Fibroblast of the conjunctiva (primary cell): ENCODE measurements at regions not wholly inside any gene's neighbourhood (a gene's known extent, or its start where the extent isn't known, plus 50 kb on each side); places are given as distances from the start of the nearest gene placed in this dataset.
"Not testable (repeated sequence)": the region's sequence is repeated elsewhere in the genome, so short reads cannot be mapped to it uniquely, and the experiment has no call there.

ENCODE experiments used
- DNase-seq: peaks from one replicate; pipeline ENCODE4 v3.0.0-alpha.2; 2010; ENCODE audit warnings: low read depth

GRCh38 chr1:222416001-222416791, 131.7 kb downstream of the HHIPL2 start:
- no peak for DNase-seq

DNA sequence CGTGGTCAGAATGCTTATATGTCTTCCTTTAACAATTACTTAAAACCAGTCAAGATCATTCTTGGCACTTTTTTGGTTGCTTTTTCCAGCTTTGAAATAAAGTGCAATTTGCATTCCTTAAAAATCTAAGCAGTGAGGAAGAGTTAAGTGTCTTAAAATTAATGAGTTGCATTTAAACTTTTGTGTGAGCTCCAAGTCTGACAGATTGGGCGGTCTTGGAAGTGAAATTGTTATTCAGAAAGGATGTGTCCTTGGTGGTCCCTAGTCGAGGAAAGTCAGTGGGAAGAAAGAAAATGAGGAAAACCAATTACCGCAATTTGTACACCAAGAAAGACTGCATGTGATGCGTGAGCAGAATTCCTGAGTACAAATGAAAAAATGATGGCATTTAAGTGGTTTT, 132.5 kb downstream of the HHIPL2 start:
- DNase-seq, result no peak

- DNase-seq, result no peak
Observed at GRCh38 chr1:222413991-222414549, 133.8 kb downstream of the HHIPL2 start.

DNA sequence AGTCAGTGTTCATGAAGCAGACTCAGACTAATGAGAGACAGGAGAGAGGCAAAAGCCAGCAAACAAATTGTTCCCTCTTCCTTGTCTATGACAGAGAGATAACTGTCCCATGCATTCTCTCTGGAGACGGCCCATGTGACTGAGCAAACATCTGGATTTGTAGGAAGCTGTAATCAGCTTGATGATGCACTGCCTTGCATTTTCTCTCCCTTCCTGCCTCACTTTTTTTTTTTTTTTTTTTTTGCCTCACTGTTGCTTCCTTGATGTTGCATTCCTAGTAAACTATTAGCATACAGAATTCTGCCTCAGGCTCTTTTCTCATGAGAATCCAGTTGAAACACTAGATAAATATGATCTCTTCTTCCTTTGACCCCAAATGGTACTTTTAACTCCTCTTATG, 134.5 kb downstream of the HHIPL2 start:
- DNase-seq, result no peak

- DNase-seq, result no peak
Observed at GRCh38 chr1:222404710-222405109, 143.2 kb downstream of the HHIPL2 start.

DNA sequence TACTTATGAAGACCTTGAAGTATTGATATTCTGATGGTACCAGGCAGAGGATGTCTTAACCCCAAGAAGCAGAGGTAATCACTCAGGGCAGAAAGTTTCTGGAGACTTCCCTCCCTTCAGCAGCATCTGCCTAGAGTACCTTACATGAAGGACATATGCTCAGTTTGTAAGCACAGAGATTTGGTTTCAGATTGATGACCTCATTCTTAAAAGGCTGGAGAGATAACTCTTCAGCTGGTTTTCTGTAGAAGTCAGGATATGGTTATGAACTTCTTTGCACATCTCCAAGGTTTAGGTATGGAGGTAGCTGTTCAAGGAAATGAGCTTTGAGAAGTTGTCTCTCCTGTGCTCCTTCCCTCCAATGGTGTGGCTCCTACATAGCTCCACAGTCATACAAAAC, 148.7 kb downstream of the HHIPL2 start:
- no peak for DNase-seq

DNA sequence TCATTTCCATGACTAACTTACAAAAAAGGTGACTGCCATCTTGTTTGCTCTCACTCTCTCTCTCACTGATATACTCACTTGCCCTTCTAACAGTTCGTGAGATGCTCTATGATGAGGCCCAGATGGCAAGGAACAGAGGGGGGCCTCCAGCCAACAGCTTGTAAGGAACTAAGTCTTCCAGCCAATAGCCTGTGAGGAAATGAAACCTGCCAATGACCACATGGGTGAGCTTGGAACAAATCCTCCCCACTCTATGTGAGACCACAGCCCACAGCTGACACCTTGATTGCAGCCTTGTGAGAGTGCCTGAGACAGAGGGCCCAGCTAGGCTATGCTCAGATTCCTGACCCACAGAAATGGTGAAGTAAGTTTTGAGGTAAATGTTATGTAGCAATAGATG, 153.7 kb downstream of the HHIPL2 start:
- no peak for DNase-seq

DNA sequence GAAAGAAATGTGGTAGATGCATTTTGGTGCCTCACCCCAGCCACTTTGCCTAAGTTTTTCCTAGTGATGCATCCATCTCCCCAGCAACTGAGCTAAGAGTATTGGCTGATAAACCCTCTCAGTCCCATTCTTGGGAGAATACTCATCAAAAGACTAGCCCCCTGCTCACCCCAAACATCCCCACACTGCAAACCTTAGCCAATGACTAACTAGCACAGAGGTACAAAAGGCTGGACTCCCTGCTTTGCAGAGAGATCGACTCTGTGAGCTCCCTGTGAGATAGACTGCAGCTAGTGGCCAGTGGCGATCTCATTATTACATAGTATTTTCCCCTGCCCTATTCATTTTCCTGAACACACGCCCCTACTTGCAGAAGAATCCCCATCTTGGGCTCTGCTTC, 155.3 kb downstream of the HHIPL2 start:
- DNase-seq, result no peak

DNA sequence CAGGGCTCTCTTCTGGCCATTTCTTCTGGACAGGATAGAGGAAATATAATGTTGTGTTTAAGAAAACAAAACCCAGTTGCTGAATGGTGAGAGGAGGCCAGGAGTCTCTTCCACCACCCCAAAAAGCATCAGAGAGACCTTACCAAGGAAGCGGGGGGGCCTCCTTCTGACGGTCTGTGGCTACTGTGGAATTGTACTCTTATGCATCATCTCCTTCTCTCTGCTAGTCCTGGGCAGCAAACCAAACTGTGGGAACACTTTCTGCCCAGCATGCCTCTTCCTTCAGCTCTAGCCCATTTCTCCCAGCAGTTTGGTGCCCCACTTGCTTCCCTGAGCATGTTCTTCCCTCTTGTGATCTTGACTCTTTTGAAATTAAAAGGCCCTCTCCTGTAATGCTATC, 157.7 kb downstream of the HHIPL2 start:
- DNase-seq, result no peak

DNA sequence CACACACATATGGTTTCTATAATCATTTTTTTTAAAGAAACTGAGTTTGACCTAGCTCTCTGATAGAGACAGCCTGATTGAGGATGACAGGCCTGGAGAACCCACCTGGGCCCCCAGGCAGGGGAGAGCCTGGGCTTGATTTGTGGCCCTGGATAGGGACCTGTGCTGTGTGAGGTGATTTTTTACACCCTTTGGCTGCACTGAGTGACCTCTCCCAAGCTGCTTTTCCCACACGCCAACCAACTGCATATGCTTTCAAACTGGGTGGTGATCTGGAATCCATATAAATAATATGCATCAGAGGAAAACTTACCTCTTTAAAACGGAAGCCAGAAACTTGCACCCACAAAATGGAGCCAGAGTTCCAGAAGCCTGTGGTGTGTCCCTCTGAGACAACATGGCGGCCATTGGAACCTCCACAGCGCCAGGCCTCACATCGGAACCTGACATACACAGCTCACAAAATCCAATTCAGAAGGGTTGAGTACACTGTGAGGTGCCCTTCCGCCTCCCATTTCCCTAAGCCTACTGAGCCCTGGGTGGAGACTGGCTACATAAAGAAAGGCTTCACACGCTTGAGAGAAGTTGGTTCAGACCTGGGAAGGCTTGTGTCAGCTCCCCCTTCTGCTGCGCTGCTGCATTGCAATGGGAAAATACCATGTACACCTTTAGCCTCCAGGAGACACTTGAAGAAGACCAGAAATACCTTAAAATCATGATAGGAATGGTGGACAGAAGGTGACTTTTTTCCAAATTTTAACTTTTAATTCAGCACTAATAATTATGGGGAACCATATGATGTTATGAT, 160.7 kb downstream of the HHIPL2 start:
- DNase-seq, result no peak

- DNase-seq, result no peak
Observed at GRCh38 chr1:222385955-222386354, 161.9 kb downstream of the HHIPL2 start.

DNA sequence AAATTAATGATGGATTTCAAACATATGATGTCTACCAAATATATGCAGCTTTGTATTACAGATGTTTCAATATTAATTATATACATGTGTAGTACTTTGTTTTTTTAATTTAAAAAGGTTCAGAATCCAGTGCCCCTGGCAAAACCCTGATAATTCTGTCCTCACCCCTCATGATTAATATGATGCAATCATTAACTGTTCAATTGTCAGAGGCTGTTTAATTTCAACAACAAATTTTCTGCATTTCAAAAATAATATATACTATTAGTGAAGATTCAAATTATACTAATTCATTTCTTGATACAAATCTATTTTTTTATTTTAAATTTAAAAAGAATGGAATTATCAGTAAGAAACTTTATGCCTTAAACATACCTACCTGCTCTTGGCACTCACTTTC, 162.6 kb downstream of the HHIPL2 start:
- no peak for DNase-seq

DNA sequence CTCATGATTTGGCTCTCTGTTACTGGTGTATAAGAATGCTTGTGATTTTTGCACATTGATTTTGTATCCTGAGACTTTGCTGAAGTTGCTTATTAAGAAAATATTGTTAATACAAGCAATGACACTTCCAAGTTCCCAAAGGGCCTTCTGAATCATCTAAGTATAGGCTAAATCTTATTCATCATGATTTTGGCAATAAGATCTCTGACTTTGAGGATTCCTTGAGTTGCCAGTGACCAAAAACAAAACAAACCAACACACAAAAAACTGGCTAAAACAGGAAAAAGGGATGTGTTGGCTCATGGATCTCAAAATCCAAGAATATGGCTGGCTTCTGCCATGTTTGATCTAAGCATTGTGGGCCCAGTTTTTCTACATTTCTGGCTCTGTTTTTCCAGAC, 163.4 kb downstream of the HHIPL2 start:
- DNase-seq, result no peak

DNA sequence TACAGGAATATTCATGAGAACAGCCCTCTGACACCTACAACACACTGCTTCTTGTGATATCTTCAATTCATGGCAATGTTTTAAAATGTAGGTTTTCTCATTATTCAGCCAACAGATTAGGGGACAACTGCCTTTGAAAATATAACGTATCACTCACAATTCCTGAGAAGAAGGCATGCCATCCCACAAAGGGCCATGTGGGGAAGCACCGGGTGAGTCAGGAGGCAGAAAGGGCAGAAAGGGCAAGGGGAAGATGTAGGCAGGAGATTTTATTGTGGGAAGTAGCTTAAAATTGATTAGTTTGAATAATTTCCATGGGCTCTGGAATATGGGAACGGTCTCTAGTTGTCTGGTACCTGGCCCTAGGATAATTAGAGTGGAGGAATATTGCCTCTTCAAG, 165.7 kb downstream of the HHIPL2 start:
- DNase-seq, result no peak

DNA sequence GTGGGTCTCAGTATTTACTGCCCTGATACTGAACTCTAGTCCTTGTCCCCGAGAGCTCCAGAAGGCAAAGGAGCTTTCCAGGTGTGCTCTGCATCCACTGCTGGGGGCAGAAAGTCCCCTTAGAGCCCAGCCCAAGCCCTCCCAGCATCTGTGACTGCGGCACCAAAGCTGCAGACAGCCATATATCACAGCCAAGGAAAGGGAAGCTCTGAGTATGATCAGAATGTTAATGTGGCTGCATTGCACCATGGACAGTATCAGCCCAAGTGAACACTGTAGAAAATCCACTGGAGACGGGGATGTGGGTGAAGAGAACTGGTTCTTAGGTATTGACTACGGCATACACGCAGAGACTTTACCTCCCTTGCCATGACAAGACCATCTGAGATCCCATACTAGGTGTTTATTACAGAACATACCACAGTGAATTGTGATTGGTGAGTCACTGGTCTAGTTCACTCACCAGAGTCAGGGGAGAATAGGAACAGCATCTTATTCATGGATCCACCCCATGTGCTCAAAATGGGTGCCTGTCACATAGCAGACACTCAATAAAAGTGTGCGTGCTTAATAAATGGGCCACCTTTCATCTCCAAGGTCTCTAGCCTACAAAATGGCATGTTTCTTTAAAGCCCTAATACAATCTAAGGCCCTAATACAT, 170.3 kb downstream of the HHIPL2 start:
- no peak for DNase-seq

DNA sequence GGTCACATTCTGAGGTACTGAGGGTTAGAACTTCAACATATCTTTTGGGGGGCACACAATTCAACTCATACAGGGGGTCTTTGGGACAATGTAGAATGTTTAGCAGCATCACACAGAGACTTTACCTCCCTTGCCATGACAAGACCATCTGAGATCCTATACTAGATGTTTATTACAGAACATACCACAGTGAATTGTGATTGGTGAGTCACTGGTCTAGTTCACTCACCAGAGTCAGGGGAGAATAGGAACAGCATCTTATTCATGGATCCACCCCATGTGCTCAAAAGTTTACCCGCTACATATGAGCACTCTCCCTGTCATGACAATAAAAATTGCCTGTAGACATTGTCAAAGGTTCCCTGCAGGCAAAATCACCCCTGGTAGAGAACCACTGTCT, 171.1 kb downstream of the HHIPL2 start:
- DNase-seq, result not testable (repeated sequence)

DNA sequence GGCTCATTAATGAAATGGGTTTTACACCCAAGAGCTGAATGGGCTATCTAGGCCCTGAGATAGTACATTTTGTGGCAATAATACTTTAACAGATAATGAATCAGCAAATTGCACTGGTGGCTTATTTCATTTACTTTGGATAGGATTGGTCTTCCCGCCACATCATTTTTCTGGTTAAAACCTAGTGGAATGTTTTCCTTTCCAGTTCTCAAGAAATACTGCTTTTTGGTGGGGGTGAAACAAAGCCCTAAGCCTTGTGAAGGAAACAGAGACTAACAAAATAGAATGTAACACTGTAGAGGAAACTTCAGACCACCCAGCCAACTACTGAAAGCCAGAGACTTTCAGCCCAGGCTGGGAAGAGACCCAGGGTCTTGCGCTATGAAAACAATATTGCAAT, 172.2 kb downstream of the HHIPL2 start:
- DNase-seq, result no peak

DNA sequence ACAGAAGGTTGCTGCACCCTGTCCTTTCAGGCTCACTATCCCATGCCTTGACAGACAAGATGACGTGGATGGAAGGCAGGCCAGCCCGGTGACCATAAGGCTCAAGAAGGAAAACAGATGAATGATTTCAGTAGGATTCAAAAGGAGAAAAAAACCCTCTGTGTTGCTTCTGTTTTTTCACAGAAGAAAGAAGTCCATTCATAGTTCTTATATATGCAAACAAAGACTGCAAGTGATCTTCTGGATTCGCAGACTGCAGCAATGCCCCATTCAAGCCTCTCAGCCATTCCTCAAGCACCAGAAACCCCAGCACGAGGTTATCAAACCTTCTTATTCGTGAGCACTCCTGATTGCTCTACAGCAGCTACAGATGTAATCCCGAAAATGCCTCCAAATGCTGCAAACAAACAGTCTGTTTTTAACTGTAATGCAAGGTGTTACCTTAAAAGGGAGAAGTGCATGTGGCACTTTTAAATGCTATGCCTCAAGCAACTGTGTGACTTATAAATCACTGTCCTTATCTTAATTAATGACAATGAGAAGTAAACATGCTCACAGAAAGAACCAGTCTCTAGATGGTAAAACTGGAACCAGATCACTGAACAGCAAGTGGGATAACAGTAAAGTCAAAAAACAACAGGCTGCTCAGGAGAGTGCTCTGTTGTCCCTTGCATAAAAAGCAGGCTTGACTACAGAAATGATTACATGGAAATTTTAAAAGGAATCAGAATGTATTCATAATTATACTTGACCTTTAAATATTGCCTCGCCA, 173.9 kb downstream of the HHIPL2 start:
- DNase-seq, result no peak

DNA sequence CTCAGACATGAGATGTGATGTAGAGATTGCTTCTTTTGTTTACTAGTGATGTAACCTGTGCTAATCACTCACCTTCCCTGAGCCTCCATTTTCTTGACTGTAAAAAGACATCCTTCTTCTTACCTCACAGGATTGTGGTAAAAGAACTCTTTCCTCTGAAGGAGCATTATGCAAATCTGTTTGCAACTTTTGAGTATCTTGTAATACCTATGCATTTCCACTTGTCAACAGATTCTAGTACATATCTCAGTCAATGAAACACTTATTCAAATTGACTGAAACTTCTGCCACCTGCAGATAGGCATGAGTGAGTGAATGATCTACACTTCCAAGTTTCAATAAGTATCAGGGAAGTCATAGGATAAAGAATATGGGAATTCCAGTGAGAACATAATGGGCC, 174.7 kb downstream of the HHIPL2 start:
- DNase-seq, result no peak

DNA sequence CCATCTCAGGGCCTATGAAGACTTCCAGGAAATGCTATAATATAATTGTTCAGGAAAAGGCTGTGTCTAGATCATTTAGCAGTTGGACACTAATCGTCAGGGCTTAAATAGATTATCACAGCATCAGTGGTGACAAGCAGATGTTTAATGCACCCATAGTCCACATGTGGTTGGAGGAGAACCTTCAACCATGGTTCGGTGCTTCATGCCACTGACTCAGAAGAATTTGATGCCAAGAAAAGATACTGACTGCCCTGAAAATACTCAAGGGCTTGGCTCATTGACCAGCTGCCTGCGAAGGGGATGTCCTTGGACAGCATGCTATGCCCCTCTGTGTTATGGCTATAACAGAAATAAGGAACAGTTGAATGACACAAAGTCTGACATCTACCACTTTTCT, 175.7 kb downstream of the HHIPL2 start:
- DNase-seq, result no peak

DNA sequence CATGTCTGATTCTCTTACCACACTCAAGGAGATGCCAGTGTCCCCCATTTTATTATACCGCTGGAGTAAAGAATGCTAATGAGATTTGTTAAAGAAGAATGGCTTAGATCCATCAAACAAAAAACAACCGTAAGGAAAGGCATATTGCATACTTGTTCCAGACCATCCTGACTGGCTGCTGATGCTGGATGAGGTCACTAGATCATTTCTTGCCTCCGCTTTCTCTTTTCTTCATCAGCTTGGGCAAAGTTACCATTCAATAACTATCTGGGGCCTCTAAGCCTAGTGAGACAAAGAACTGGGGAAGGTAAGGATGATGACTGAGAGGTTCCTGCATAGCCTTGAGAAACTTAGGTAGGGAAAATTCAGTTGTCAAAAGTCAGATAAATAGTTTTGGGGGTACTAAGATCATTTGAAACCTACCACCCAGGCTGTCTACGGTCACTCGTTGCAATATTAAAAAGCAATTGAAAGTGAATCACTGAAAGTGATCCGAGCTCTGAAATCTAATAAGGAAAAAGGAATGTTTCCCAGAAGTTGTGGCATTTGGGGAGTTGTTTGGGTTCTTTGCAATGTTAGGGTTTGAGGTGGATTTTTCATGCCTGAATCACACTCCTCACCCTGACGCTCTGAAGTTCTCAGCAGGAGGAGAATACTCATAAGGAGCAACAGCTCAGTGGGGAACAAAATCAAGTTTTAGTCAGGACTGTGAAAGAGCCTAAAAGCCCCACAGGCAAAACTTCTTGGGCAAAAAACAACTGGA, 176.8 kb downstream of the HHIPL2 start:
- DNase-seq, result peak; percentile 33
